ENCODE measurements at regions not wholly inside any gene's neighbourhood (a gene's known extent, or its start where the extent isn't known, plus 50 kb on each side); places are given as distances from the start of the nearest gene placed in this dataset.

GRCh38 chr13:42680748-42681147 lies 100.6 kb upstream of the FAM216B start:
- Mint-ChIP-seq H3K4me1 (ENCODE audit: low read depth) (no peaks in the 10 kb centered on the region), H3K27ac (no peak overlapping the region), H3K4me3 (no peak overlapping the region), H3K36me3 (ENCODE audit: low read depth) (no peaks in the 10 kb centered on the region), H3K27me3 (ENCODE audit: insufficient read depth) (peaks cover 19% of the 10 kb centered on the region), H3K9me3 (no peaks in the 10 kb centered on the region)
- TF ChIP-seq, protein P1, sequence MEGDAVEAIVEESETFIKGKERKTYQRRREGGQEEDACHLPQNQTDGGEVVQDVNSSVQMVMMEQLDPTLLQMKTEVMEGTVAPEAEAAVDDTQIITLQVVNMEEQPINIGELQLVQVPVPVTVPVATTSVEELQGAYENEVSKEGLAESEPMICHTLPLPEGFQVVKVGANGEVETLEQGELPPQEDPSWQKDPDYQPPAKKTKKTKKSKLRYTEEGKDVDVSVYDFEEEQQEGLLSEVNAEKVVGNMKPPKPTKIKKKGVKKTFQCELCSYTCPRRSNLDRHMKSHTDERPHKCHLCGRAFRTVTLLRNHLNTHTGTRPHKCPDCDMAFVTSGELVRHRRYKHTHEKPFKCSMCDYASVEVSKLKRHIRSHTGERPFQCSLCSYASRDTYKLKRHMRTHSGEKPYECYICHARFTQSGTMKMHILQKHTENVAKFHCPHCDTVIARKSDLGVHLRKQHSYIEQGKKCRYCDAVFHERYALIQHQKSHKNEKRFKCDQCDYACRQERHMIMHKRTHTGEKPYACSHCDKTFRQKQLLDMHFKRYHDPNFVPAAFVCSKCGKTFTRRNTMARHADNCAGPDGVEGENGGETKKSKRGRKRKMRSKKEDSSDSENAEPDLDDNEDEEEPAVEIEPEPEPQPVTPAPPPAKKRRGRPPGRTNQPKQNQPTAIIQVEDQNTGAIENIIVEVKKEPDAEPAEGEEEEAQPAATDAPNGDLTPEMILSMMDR (IDR thresholded peaks at IDR 0.05) = no peak
- DNase-seq = no peak

DNA sequence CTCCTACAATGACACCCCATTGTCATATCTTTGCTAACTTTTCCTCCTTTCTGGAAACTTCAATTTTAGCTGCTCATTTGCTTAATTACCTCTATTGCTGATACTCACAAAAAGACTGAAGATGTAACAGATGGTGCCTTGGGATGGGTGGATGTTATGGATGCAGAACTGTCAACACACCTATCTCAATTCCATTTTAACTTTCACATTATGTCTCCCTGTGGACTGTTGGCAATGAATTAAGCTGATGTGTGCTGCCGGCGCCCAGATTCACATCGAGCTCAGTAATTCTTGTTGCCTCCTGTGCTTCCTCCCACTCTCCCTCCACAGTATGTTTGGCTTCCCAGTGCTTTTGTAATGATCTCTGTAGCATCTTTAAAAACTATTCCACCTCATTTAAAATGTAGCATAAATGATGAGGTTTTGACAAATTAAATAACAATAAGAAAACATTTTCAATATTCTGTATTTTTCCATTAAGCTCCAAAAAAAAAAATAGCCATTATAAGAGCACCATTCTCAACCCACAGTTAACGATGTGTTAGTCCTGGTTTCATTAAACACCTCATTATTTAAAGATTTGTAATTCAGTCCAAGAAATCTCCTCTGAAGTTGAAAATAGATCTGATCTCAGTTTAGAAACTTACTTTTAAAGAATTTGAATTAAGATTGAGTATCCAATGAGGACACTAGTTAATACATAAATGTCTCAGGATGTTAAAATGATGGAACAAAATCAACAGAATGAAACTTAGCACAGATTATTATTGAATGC lies 99.9 kb upstream of the FAM216B start:
- Mint-ChIP-seq H3K4me1 (ENCODE audit: low read depth) (no peaks in the 10 kb centered on the region), H3K27ac (no peak overlapping the region), H3K4me3 (no peak overlapping the region), H3K27me3 (ENCODE audit: insufficient read depth) (peaks cover 19% of the 10 kb centered on the region), H3K36me3 (ENCODE audit: low read depth) (no peaks in the 10 kb centered on the region), H3K9me3 (no peaks in the 10 kb centered on the region)
- TF ChIP-seq, protein P1 (IDR thresholded peaks at IDR 0.05) = no peak
- DNase-seq = no peak

GRCh38 chr13:42684226-42684625 lies 97.2 kb upstream of the FAM216B start:
- Mint-ChIP-seq H3K4me1 (ENCODE audit: low read depth) (no peaks in the 10 kb centered on the region), H3K27me3 (ENCODE audit: insufficient read depth) (peaks cover 24% of the 10 kb centered on the region), H3K27ac (no peak overlapping the region), H3K4me3 (no peak overlapping the region), H3K36me3 (ENCODE audit: low read depth) (no peaks in the 10 kb centered on the region), H3K9me3 (no peaks in the 10 kb centered on the region)
- no peak for DNase-seq
- TF ChIP-seq, protein P1 (IDR thresholded peaks at IDR 0.05) = no peak

- Mint-ChIP-seq H3K27ac (no peak overlapping the region), H3K9me3 (no peaks in the 10 kb centered on the region), H3K4me1 (ENCODE audit: low read depth) (no peaks in the 10 kb centered on the region), H3K4me3 (no peak overlapping the region), H3K27me3 (ENCODE audit: insufficient read depth) (peaks cover 21% of the 10 kb centered on the region), H3K36me3 (ENCODE audit: low read depth) (no peaks in the 10 kb centered on the region)
- DNase-seq = no peak
- TF ChIP-seq, protein P1 (IDR thresholded peaks at IDR 0.05) = no peak
These were observed 95.6 kb upstream of the FAM216B start for GRCh38 chr13:42685751-42686150.

DNA sequence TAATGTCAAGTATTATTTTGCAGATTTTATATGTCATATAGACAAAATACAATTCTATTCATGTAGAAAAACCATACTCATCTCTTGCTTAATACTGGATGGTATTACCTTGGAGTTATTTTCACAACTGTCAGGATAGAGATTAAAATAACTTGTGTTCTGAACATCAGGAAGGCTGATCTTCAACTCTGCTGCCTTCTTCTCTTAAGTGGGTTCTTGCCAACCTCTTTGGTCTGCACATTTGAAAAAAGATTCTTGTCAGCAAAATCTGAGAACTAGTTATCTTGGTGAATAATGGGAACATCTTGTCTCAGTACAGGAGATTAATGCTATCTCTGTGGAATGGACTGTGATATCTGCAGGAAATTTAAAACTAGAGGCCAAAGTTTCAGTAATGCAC lies 95.2 kb upstream of the FAM216B start:
- H3K27me3 Mint-ChIP-seq (ENCODE audit: insufficient read depth) = peaks cover 19% of the 10 kb centered on the region
- H3K36me3 Mint-ChIP-seq (ENCODE audit: low read depth) = no peaks in the 10 kb centered on the region
- no peak overlapping the region for H3K4me3 Mint-ChIP-seq
- TF ChIP-seq, protein P1 (IDR thresholded peaks at IDR 0.05) = no peak
- no peaks in the 10 kb centered on the region for H3K9me3 Mint-ChIP-seq
- H3K4me1 Mint-ChIP-seq (ENCODE audit: low read depth) = no peaks in the 10 kb centered on the region
- H3K27ac Mint-ChIP-seq = no peak overlapping the region
- DNase-seq = no peak
